ENCODE measurements at regions not wholly inside any gene's neighbourhood (a gene's known extent, or its start where the extent isn't known, plus 50 kb on each side); places are given as distances from the start of the nearest gene placed in this dataset.

DNA sequence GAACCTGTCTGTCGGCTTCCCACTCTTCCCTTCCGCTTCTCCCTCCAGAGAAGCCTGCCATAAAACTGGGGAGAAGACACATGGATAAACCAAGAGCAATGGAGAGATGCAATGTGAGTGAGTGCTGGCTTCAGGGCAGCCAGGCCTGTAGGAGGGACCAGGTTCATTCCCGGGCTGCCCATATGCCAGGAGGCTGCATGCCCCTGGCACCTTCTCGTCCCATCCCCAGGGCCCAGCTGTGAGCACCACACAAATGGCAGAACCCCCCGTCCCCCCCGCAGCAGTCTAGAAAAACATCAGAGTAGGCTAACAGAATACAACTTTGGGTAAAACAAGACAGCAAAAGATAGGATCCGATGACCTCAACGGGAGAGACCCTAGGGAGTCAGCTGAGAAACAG lies 341.3 kb upstream of the SHH start:
- dilution Hi-C loops (cut with MboI; ENCODE audit: extremely low pct_ligation_motif_present, low sequenced_read_pairs) = no loop called here
- FAIRE-seq = no peak
- CTCF ChIA-PET = no interaction called here

More for the DNA sequence above, 341.3 kb upstream of the SHH start:
- TF ChIP-seq, protein P1, sequence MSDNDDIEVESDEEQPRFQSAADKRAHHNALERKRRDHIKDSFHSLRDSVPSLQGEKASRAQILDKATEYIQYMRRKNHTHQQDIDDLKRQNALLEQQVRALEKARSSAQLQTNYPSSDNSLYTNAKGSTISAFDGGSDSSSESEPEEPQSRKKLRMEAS (IDR thresholded peaks at IDR 0.05; ENCODE audit: insufficient read depth, insufficient read length) = no peak
- TF ChIP-seq EZH2 (IDR thresholded peaks at IDR 0.05; ENCODE audit: borderline replicate concordance, low read depth, low read length, severe bottlenecking) (no peak), FOS (IDR thresholded peaks at IDR 0.05; ENCODE audit: borderline replicate concordance, insufficient read depth, low read length) (no peak), POLR2AphosphoS5 (IDR thresholded peaks at IDR 0.05; ENCODE audit: insufficient read depth, low read depth, low read length) (no peak), GATA2 (IDR thresholded peaks at IDR 0.05; ENCODE audit: insufficient read depth, insufficient read length, low read depth, low read length) (no peak), MYC (IDR thresholded peaks at IDR 0.05; ENCODE audit: low read depth, low read length) (no peak), POLR2A (IDR thresholded peaks at IDR 0.05; ENCODE audit: low read depth, low read length) (no peak), JUN (IDR thresholded peaks at IDR 0.05; ENCODE audit: borderline replicate concordance, insufficient read depth, insufficient read length, low read depth) (no peak)
- TF ChIP-seq, protein P2, sequence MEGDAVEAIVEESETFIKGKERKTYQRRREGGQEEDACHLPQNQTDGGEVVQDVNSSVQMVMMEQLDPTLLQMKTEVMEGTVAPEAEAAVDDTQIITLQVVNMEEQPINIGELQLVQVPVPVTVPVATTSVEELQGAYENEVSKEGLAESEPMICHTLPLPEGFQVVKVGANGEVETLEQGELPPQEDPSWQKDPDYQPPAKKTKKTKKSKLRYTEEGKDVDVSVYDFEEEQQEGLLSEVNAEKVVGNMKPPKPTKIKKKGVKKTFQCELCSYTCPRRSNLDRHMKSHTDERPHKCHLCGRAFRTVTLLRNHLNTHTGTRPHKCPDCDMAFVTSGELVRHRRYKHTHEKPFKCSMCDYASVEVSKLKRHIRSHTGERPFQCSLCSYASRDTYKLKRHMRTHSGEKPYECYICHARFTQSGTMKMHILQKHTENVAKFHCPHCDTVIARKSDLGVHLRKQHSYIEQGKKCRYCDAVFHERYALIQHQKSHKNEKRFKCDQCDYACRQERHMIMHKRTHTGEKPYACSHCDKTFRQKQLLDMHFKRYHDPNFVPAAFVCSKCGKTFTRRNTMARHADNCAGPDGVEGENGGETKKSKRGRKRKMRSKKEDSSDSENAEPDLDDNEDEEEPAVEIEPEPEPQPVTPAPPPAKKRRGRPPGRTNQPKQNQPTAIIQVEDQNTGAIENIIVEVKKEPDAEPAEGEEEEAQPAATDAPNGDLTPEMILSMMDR (IDR thresholded peaks at IDR 0.05; ENCODE audit: extremely low read depth in 1 of 2, insufficient read depth in 1 of 2, low read depth in 1 of 2, low read length in 2 of 2) = no peak
- Histone ChIP-seq H3K79me2 (ENCODE audit: control insufficient read depth, insufficient read depth, low read length) (no peaks in the 10 kb centered on the region), H3K27ac (ENCODE audit: insufficient read depth, low read depth, low read length) (no peak overlapping the region), H3K4me1 (ENCODE audit: control insufficient read depth, extremely low read depth, insufficient read depth, low read length) (no peaks in the 10 kb centered on the region), H4K20me1 (replicated peaks; ENCODE audit: control insufficient read depth, extremely low read depth, insufficient read depth, low read length) (no peaks in the 10 kb centered on the region), H2AFZ (ENCODE audit: low read depth, low read length) (no peak overlapping the region), H3K4me2 (ENCODE audit: insufficient read depth, low read length) (no peak overlapping the region), H3K4me3 (replicated peaks in 1 of 3; ENCODE audit: insufficient read depth in 1 of 3, low read depth in 1 of 3, low read length in 3 of 3) (no peak overlapping the region), H3K9me1 (replicated peaks; ENCODE audit: control insufficient read depth, extremely low read depth, insufficient read depth, low read length) (no peaks in the 10 kb centered on the region), H3K36me3 (ENCODE audit: control insufficient read depth in 2 of 2, extremely low read depth in 1 of 2, insufficient read depth in 2 of 2, low read length in 2 of 2) (no peaks in the 10 kb centered on the region), H3K27me3 (ENCODE audit: control insufficient read depth in 2 of 2, insufficient read depth in 2 of 2, low read length in 2 of 2) (no peaks in the 10 kb centered on the region), H3K9me3 (replicated peaks; ENCODE audit: control insufficient read depth, insufficient read depth, low read length) (peaks cover 1% of the 10 kb centered on the region), H3K9ac (replicated peaks; ENCODE audit: extremely low read depth, insufficient read depth, low read length) (no peak overlapping the region)
- POLR2A ChIA-PET = no interaction called here
- intact Hi-C loops (cut with micrococcal nuclease) = no loop called here
- no TSS peak for BruUV-seq (replicated peaks)
- DNase-seq (ENCODE audit: low read depth, low spot score) = no peak
